Transverse colon (tissue), 4 donors: ENCODE measurements at regions not wholly inside any gene's neighbourhood (a gene's known extent, or its start where the extent isn't known, plus 50 kb on each side); places are given as distances from the start of the nearest gene placed in this dataset.

Experiments used
- DNase-seq: peaks from one replicate; pipeline ENCODE4 v3.0.0-alpha.2; 2019
- H3K27ac ChIP-seq, 4 donors: fragments of 200-600 bp; sonication (generic); 2 replicates each; pipeline ENCODE4 v1.5.1; 2016 to 2018; ENCODE audit warnings: inconsistent platforms in 4 of 4
- H3K27me3 ChIP-seq: fragments of 200-600 bp; sonication (generic); 2 replicates; pipeline ENCODE4 v1.5.1; 2017; ENCODE audit warnings: inconsistent platforms
- H3K36me3 ChIP-seq, 4 donors: fragments of 200-600 bp; sonication (generic); 2 replicates each; pipeline ENCODE4 v1.5.1; 2017 to 2019; ENCODE audit warnings: inconsistent platforms in 4 of 4
- H3K4me1 ChIP-seq, 4 donors: fragments of 200-600 bp; sonication (generic); 2 replicates each; pipeline ENCODE4 v1.5.1; 2017 to 2020; ENCODE audit warnings: inconsistent platforms in 4 of 4
- H3K4me3 ChIP-seq, 4 donors: fragments of 200-600 bp; sonication (generic); 1 replicate in 1 of 4; 2 replicates in 3 of 4; pipeline versions ENCODE4 v1.5.1 to v1.6.1; 2017 to 2019; ENCODE audit warnings: inconsistent platforms in 4 of 4
- H3K9me3 ChIP-seq, 2 donors: fragments of 200-600 bp; sonication (generic); 2 replicates each; pipeline ENCODE4 v1.5.1; 2017 to 2019; ENCODE audit warnings: inconsistent platforms in 2 of 2
- EP300 ChIP-seq: sonication (generic); formaldehyde crosslinking; IDR thresholded peaks from one replicate; pipeline ENCODE4 v1.6.1; 2017; ENCODE audit warnings: antibody characterized with exemption, low read depth
- POLR2A ChIP-seq: fragments of 450-650 bp; IDR thresholded peaks from one replicate; pipeline ENCODE4 v1.6.1; 2016; ENCODE audit warnings: antibody characterized with exemption, mild to moderate bottlenecking, moderate library complexity
- POLR2AphosphoS5 ChIP-seq, 3 donors: sonication (generic); formaldehyde crosslinking; IDR thresholded peaks; one replicate each; pipeline ENCODE4 v1.6.1; 2016; ENCODE audit warnings: antibody characterized with exemption in 3 of 3
- WGBS, 2 donors: methylation state at CpG; one replicate each; pipeline ENCODE4 v1.1.5; 2018; ENCODE audit warnings: low coverage in 1 of 2; 5-methylcytosine and 5-hydroxymethylcytosine counted together
- in situ Hi-C, 4 donors: fragments of 200-750 bp; cut with MboI; loops; one replicate each; pipeline versions ENCODE4 v1.15.0 to v1.15.1; 2017; ENCODE audit warnings: low sequenced_read_pairs in 3 of 4, low pct_ligation_motif_present in 1 of 4, low pct_unique_long_range_greater_than_20kb in 1 of 4
- intact Hi-C: fragments of 100-400 bp; cut with DNase I; formaldehyde crosslinking; loops from one replicate; pipeline ENCODE4 v1.15.1; 2023; ENCODE audit warnings: low total_unique reads
- TF ChIP-seq, protein P1 (sequence below), 5 experiments: fragments of 200-600 bp in 3 of 5; fragments of 450-650 bp in 2 of 5; sonication (generic) in 3 of 5; IDR thresholded peaks; 1 replicate in 2 of 5; 2 replicates in 3 of 5; pipeline ENCODE4 v1.5.1; 2016 to 2017; ENCODE audit warnings: antibody characterized with exemption in 5 of 5, inconsistent platforms in 3 of 5, mild to moderate bottlenecking in 2 of 5, moderate library complexity in 1 of 5

DNA sequence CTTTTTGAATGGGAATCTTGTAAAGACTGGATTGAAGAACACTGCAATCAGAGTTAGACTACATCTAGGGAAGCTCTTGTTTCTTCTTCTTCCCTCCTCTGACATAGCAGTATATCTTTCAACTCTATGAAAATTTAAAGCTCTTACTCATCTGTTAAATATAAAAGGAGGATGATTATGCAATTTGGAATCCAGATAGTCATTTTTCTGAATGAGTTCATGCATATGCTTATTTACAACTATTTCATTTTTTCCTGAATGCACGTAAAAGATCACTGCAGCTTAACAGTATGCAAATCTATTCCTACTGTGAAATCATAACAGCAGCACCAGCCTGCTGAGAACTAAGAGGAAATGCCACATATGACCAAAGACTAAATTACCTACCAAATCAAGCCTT lies 133.5 kb upstream of the TMCC3 start:
- H3K27me3 ChIP-seq = no peaks in the 10 kb centered on the region
- in situ Hi-C loops = no loop called here
- no peaks in the 10 kb centered on the region for H3K4me1 ChIP-seq
- H3K27ac ChIP-seq = no peak overlapping the region
- 48% methylated on average over 1 of the region's 1 CpG; no CpG with 5 or more reads in 1 of the 2 donors for WGBS, 2 donors
- TF ChIP-seq, protein P1, sequence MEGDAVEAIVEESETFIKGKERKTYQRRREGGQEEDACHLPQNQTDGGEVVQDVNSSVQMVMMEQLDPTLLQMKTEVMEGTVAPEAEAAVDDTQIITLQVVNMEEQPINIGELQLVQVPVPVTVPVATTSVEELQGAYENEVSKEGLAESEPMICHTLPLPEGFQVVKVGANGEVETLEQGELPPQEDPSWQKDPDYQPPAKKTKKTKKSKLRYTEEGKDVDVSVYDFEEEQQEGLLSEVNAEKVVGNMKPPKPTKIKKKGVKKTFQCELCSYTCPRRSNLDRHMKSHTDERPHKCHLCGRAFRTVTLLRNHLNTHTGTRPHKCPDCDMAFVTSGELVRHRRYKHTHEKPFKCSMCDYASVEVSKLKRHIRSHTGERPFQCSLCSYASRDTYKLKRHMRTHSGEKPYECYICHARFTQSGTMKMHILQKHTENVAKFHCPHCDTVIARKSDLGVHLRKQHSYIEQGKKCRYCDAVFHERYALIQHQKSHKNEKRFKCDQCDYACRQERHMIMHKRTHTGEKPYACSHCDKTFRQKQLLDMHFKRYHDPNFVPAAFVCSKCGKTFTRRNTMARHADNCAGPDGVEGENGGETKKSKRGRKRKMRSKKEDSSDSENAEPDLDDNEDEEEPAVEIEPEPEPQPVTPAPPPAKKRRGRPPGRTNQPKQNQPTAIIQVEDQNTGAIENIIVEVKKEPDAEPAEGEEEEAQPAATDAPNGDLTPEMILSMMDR (IDR thresholded peaks at IDR 0.05) = no peak
- TF ChIP-seq EP300 (no peak), POLR2AphosphoS5 (IDR thresholded peaks at IDR 0.05) (no peak), POLR2A (no peak)
- no peak for DNase-seq
- intact Hi-C loops = no loop called here
- no peaks in the 10 kb centered on the region for H3K36me3 ChIP-seq
- no peak overlapping the region for H3K4me3 ChIP-seq
- H3K9me3 ChIP-seq = no peaks in the 10 kb centered on the region

DNA sequence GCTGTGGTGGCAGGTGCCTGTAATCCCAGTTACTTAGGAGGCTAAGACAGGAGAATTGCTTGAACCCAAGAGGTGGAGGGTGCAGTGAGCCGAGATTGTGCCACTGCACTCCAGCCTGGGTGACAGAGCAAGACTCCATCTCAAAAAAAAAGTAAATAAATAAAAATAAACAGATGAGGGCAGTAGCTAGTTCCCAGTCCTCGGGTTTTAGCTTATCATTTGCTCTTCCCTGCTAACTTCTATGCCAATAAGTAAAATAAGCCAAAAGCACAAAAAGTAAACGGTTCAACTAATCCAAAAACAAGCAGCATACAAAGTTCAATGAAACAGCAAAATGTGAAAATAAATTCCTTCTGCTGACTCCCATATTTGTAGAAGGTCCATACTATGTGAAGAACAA lies 133.0 kb upstream of the TMCC3 start:
- DNase-seq = no peak
- Histone ChIP-seq H3K9me3 (no peaks in the 10 kb centered on the region), H3K27me3 (no peaks in the 10 kb centered on the region), H3K4me3 (no peak overlapping the region), H3K27ac (no peak overlapping the region), H3K4me1 (no peaks in the 10 kb centered on the region), H3K36me3 (no peaks in the 10 kb centered on the region)
- in situ Hi-C loops = no loop called here
- intact Hi-C loops = no loop called here
- TF ChIP-seq POLR2A = no peak
- TF ChIP-seq, protein P1 (IDR thresholded peaks at IDR 0.05) = no peak
- TF ChIP-seq POLR2AphosphoS5 (IDR thresholded peaks at IDR 0.05) = no peak
- TF ChIP-seq EP300 = no peak
- WGBS, 2 donors = 37 to 46% methylated on average over 3 of the region's 3 CpGs

DNA sequence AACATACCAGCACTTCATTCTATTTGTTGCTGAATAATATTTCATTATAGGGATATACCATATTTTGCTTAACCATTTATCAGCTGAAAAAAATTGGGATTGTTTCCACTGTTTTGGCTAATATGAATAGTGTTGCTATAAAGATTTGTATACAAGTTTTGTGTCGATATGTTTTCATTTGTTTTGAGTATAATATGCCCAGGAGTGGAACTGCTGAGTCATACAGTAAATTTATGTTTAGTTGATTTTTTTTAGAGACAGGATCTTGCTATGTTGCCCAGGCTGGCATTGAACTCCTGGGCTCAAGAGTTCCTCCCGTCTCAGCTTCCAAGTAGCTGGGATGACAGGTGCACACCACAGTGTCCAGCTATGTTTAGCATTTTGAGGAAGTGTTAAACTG lies 131.5 kb upstream of the TMCC3 start:
- TF ChIP-seq, protein P1 (IDR thresholded peaks at IDR 0.05) = no peak
- TF ChIP-seq EP300 = no peak
- TF ChIP-seq POLR2A = no peak
- no peak for TF ChIP-seq POLR2AphosphoS5 (IDR thresholded peaks at IDR 0.05)
- WGBS, 2 donors = 82 to 94% methylated on average over 2 of the region's 2 CpGs
- H3K27me3 ChIP-seq = no peaks in the 10 kb centered on the region
- no peaks in the 10 kb centered on the region for H3K36me3 ChIP-seq
- no peak overlapping the region for H3K27ac ChIP-seq
- no peak for DNase-seq
- no peaks in the 10 kb centered on the region for H3K4me1 ChIP-seq
- intact Hi-C loops = no loop called here
- H3K9me3 ChIP-seq = no peaks in the 10 kb centered on the region
- no peak overlapping the region for H3K4me3 ChIP-seq
- in situ Hi-C loops = no loop called here

DNA sequence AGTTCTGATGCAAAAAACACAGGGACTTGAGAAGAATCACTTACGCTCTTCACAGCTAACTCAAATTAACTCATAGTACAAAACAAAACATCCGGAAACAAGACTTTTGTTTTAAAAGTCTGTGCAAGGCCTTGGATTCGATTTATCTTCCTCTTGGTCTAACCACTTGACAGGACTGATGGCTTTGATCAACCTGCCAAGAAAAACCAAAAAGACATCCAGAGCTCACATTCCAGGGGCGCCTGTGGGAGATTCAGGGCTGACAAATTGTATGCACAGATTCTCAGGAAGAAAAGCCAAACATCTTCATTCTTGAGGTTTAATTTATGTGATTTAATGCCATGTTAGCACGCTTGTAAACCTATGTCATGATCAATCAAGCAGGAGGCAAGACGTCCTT lies 129.1 kb upstream of the TMCC3 start:
- DNase-seq = no peak
- Histone ChIP-seq H3K27ac (no peak overlapping the region), H3K36me3 (no peaks in the 10 kb centered on the region), H3K4me1 (no peaks in the 10 kb centered on the region), H3K9me3 (no peaks in the 10 kb centered on the region), H3K27me3 (no peaks in the 10 kb centered on the region), H3K4me3 (no peak overlapping the region)
- TF ChIP-seq, protein P1 (IDR thresholded peaks at IDR 0.05) = no peak
- TF ChIP-seq EP300 (no peak), POLR2A (no peak), POLR2AphosphoS5 (IDR thresholded peaks at IDR 0.05) (no peak)
- in situ Hi-C loops = no loop called here
- WGBS, 2 donors = 64 to 76% methylated on average over 5 to 6 of the region's 6 CpGs
- intact Hi-C loops = no loop called here
